ENCODE measurements at regions not wholly inside any gene's neighbourhood (a gene's known extent, or its start where the extent isn't known, plus 50 kb on each side); places are given as distances from the start of the nearest gene placed in this dataset.

DNA sequence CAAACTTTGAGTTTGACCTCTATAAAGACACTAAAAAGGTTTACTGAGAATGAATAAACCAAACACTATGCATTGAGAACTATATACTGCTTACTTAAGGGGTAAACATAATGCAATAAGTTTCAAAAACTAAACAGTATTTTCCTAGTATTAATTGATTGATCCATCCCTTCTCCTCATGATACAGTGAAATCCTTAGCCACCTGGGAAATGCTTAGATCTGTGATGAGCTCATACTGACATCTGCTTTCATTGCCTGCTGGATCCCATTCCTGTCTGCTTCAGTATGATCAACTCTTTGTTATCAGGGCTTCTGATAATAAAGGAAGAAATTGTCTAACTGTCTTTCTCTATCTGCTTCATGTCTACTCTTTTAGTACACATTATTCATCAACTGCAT is 74.9 kb upstream of the UBE2E3 start:
- Histone ChIP-seq H3K4me3 (ENCODE audit: low read depth in 1 of 2, low read length in 1 of 2) (no peak overlapping the region), H3K27me3 (no peaks in the 10 kb centered on the region), H3K27ac (no peak overlapping the region), H3K36me3 (no peaks in the 10 kb centered on the region), H3K4me1 (ENCODE audit: control insufficient read depth in 1 of 2, insufficient read depth in 1 of 2, low read depth in 1 of 2, low read length in 1 of 2) (no peaks in the 10 kb centered on the region), H3K9me3 (no peaks in the 10 kb centered on the region)
- no peak for TF ChIP-seq CTCF (IDR thresholded peaks at IDR 0.05)

- no peaks in the 10 kb centered on the region for H3K27me3 ChIP-seq
- no peaks in the 10 kb centered on the region for H3K36me3 ChIP-seq
- no peak for TF ChIP-seq CTCF (IDR thresholded peaks at IDR 0.05)
- no peaks in the 10 kb centered on the region for H3K9me3 ChIP-seq
- no peak overlapping the region for H3K4me3 ChIP-seq (ENCODE audit: low read depth in 1 of 2, low read length in 1 of 2)
- no peaks in the 10 kb centered on the region for H3K4me1 ChIP-seq (ENCODE audit: control insufficient read depth in 1 of 2, insufficient read depth in 1 of 2, low read depth in 1 of 2, low read length in 1 of 2)
- no peak overlapping the region for H3K27ac ChIP-seq
These were observed 75.4 kb upstream of the UBE2E3 start for GRCh38 chr2:180905002-180905401.

- Histone ChIP-seq H3K36me3 (no peaks in the 10 kb centered on the region), H3K27ac (no peak overlapping the region), H3K9me3 (no peaks in the 10 kb centered on the region), H3K4me3 (ENCODE audit: low read depth in 1 of 2, low read length in 1 of 2) (no peak overlapping the region), H3K4me1 (ENCODE audit: control insufficient read depth in 1 of 2, insufficient read depth in 1 of 2, low read depth in 1 of 2, low read length in 1 of 2) (no peaks in the 10 kb centered on the region), H3K27me3 (no peaks in the 10 kb centered on the region)
- TF ChIP-seq CTCF (IDR thresholded peaks at IDR 0.05) = no peak
These were observed 79.1 kb upstream of the UBE2E3 start for GRCh38 chr2:180901331-180901730.

GRCh38 chr2:180893752-180894151 is 86.7 kb upstream of the UBE2E3 start:
- no peak for TF ChIP-seq CTCF (IDR thresholded peaks at IDR 0.05)
- no peaks in the 10 kb centered on the region for H3K4me1 ChIP-seq (ENCODE audit: control insufficient read depth in 1 of 2, insufficient read depth in 1 of 2, low read depth in 1 of 2, low read length in 1 of 2)
- no peaks in the 10 kb centered on the region for H3K36me3 ChIP-seq
- H3K27me3 ChIP-seq = no peaks in the 10 kb centered on the region
- H3K4me3 ChIP-seq (ENCODE audit: low read depth in 1 of 2, low read length in 1 of 2) = no peak overlapping the region
- no peak overlapping the region for H3K27ac ChIP-seq
- no peaks in the 10 kb centered on the region for H3K9me3 ChIP-seq

- Histone ChIP-seq H3K4me3 (ENCODE audit: low read depth in 1 of 2, low read length in 1 of 2) (no peak overlapping the region), H3K27ac (no peak overlapping the region), H3K4me1 (ENCODE audit: control insufficient read depth in 1 of 2, insufficient read depth in 1 of 2, low read depth in 1 of 2, low read length in 1 of 2) (no peaks in the 10 kb centered on the region), H3K36me3 (no peaks in the 10 kb centered on the region), H3K27me3 (no peaks in the 10 kb centered on the region), H3K9me3 (no peaks in the 10 kb centered on the region)
- TF ChIP-seq CTCF (IDR thresholded peaks at IDR 0.05) = no peak
These were observed 88.3 kb upstream of the UBE2E3 start for GRCh38 chr2:180892091-180892490.

DNA sequence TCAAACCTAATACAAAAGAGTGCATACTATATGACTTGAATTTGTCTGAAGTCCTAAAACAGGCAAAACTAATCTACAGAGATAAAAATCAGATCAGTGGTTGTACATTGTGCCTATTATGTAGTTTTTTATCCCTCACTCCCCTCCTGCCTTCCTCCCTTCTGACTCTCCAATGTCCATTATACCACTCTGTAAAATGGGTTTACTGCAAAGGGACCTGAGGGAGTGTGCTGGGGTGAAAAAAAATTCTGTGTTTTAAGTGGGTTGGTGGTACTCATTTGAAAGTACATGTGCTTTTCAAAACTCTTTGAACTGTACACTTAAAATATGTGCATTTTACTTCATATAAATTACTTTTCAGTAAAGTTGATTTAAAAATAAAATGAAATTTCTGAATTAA is 89.0 kb upstream of the UBE2E3 start:
- Histone ChIP-seq H3K9me3 (no peaks in the 10 kb centered on the region), H3K36me3 (no peaks in the 10 kb centered on the region), H3K27ac (no peak overlapping the region), H3K27me3 (no peaks in the 10 kb centered on the region), H3K4me3 (ENCODE audit: low read depth in 1 of 2, low read length in 1 of 2) (no peak overlapping the region), H3K4me1 (ENCODE audit: control insufficient read depth in 1 of 2, insufficient read depth in 1 of 2, low read depth in 1 of 2, low read length in 1 of 2) (no peaks in the 10 kb centered on the region)
- TF ChIP-seq CTCF (IDR thresholded peaks at IDR 0.05) = no peak

Measured in neutrophil (primary cell).